Endothelial cell (in vitro differentiated cells): ENCODE measurements at regions not wholly inside any gene's neighbourhood (a gene's known extent, or its start where the extent isn't known, plus 50 kb on each side); places are given as distances from the start of the nearest gene placed in this dataset.

Source experiments
- DNase-seq: peaks from one replicate; pipeline ENCODE4 v3.0.0; 2021; ENCODE audit warnings: low spot score
- H3K27ac Mint-ChIP-seq: one replicate; pipeline ENCODE4 v1.8.0; 2021; ENCODE audit warnings: mixed read lengths, inconsistent platforms; ENCODE audit not compliant: unreplicated experiment
- H3K27me3 Mint-ChIP-seq: one replicate; pipeline ENCODE4 v1.8.0; 2021; ENCODE audit warnings: mild to moderate bottlenecking, moderate library complexity, mixed read lengths, inconsistent platforms; ENCODE audit not compliant: unreplicated experiment
- H3K36me3 Mint-ChIP-seq: one replicate; pipeline ENCODE4 v1.8.0; 2021; ENCODE audit warnings: mild to moderate bottlenecking, low read depth, mixed read lengths, inconsistent platforms; ENCODE audit not compliant: unreplicated experiment
- H3K4me1 Mint-ChIP-seq: one replicate; pipeline ENCODE4 v1.8.0; 2021; ENCODE audit warnings: mild to moderate bottlenecking, mixed read lengths, inconsistent platforms; ENCODE audit not compliant: unreplicated experiment
- H3K4me3 Mint-ChIP-seq: one replicate; pipeline ENCODE4 v1.8.0; 2021; ENCODE audit warnings: mild to moderate bottlenecking, mixed read lengths, inconsistent platforms; ENCODE audit not compliant: unreplicated experiment
- H3K9me3 Mint-ChIP-seq: one replicate; pipeline ENCODE4 v1.8.0; 2021; ENCODE audit warnings: mixed read lengths, inconsistent platforms; ENCODE audit not compliant: unreplicated experiment
- CTCF ChIP-seq: fragments of 200-600 bp; sonication (generic); IDR thresholded peaks from one replicate; pipeline ENCODE4 v1.5.0; 2021; ENCODE audit warnings: antibody characterized with exemption; ENCODE audit not compliant: unreplicated experiment

GRCh38 chr18:40875101-40875615, 1079.9 kb upstream of the PIK3C3 start:
- TF ChIP-seq CTCF = no peak
- no peak for DNase-seq
- H3K27me3 Mint-ChIP-seq = no peaks in the 10 kb centered on the region
- no peaks in the 10 kb centered on the region for H3K4me1 Mint-ChIP-seq
- H3K36me3 Mint-ChIP-seq = no peaks in the 10 kb centered on the region
- no peak overlapping the region for H3K4me3 Mint-ChIP-seq
- H3K27ac Mint-ChIP-seq = no peak overlapping the region
- H3K9me3 Mint-ChIP-seq = no peaks in the 10 kb centered on the region

GRCh38 chr18:40874233-40874632, 1080.8 kb upstream of the PIK3C3 start:
- Mint-ChIP-seq H3K27me3 (no peaks in the 10 kb centered on the region), H3K4me3 (no peak overlapping the region), H3K4me1 (no peaks in the 10 kb centered on the region), H3K9me3 (no peaks in the 10 kb centered on the region), H3K36me3 (no peaks in the 10 kb centered on the region), H3K27ac (no peak overlapping the region)
- TF ChIP-seq CTCF = no peak
- no peak for DNase-seq

- no peak overlapping the region for H3K4me3 Mint-ChIP-seq
- H3K27ac Mint-ChIP-seq = no peak overlapping the region
- peaks cover 4% of the 10 kb centered on the region for H3K36me3 Mint-ChIP-seq
- no peak for DNase-seq
- no peaks in the 10 kb centered on the region for H3K9me3 Mint-ChIP-seq
- H3K27me3 Mint-ChIP-seq = no peaks in the 10 kb centered on the region
- H3K4me1 Mint-ChIP-seq = no peaks in the 10 kb centered on the region
- no peak for TF ChIP-seq CTCF
These were observed 1086.8 kb upstream of the PIK3C3 start for GRCh38 chr18:40868110-40868858.

- no peaks in the 10 kb centered on the region for H3K27me3 Mint-ChIP-seq
- H3K9me3 Mint-ChIP-seq = no peaks in the 10 kb centered on the region
- H3K27ac Mint-ChIP-seq = no peak overlapping the region
- no peak overlapping the region for H3K4me3 Mint-ChIP-seq
- no peak for DNase-seq
- peaks cover 4% of the 10 kb centered on the region for H3K36me3 Mint-ChIP-seq
- no peak for TF ChIP-seq CTCF
- no peaks in the 10 kb centered on the region for H3K4me1 Mint-ChIP-seq
These were observed 1087.6 kb upstream of the PIK3C3 start for GRCh38 chr18:40867459-40867858.

- no peaks in the 10 kb centered on the region for H3K4me1 Mint-ChIP-seq
- H3K9me3 Mint-ChIP-seq = no peaks in the 10 kb centered on the region
These were observed 1088.1 kb upstream of the PIK3C3 start for GRCh38 chr18:40866968-40867367.

More at GRCh38 chr18:40866968-40867367, 1088.1 kb upstream of the PIK3C3 start:
- H3K27ac Mint-ChIP-seq = no peak overlapping the region
- H3K27me3 Mint-ChIP-seq = no peaks in the 10 kb centered on the region
- TF ChIP-seq CTCF = no peak
- H3K36me3 Mint-ChIP-seq = peaks cover 4% of the 10 kb centered on the region
- DNase-seq = no peak
- no peak overlapping the region for H3K4me3 Mint-ChIP-seq
